ENCODE measurements at regions not wholly inside any gene's neighbourhood (a gene's known extent, or its start where the extent isn't known, plus 50 kb on each side); places are given as distances from the start of the nearest gene placed in this dataset.

DNA sequence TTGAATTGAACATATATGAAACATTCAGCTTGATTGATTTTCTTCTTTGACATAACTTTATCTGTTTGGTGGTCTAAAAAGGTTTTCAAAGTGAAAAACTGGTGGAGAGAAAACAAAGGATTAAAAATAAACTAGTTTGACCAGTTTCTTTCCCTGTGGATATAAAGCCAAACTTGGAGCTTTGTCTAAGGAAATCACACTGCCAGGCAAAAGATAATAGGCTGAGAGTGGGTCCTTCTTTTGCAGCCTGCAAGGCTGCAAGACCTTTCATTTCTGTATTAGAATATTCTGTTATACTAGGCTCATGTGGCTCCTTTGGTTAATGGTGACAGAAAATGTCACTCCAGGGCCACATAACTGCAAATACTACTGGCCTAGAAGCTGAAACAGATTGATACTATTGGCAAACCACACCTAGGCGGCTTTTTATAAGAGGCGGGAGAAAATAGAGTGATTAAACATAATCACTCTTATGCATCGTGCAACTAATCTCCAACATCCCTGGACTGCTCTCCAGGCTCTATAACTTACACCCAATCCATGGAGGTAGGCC is 129.1 kb upstream of the ZNF462 start:
- TF ChIP-seq, protein P1, sequence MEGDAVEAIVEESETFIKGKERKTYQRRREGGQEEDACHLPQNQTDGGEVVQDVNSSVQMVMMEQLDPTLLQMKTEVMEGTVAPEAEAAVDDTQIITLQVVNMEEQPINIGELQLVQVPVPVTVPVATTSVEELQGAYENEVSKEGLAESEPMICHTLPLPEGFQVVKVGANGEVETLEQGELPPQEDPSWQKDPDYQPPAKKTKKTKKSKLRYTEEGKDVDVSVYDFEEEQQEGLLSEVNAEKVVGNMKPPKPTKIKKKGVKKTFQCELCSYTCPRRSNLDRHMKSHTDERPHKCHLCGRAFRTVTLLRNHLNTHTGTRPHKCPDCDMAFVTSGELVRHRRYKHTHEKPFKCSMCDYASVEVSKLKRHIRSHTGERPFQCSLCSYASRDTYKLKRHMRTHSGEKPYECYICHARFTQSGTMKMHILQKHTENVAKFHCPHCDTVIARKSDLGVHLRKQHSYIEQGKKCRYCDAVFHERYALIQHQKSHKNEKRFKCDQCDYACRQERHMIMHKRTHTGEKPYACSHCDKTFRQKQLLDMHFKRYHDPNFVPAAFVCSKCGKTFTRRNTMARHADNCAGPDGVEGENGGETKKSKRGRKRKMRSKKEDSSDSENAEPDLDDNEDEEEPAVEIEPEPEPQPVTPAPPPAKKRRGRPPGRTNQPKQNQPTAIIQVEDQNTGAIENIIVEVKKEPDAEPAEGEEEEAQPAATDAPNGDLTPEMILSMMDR (IDR thresholded peaks at IDR 0.05), result no peak
- Histone ChIP-seq H3K9me3 (no peaks in the 10 kb centered on the region), H3K36me3 (ENCODE audit: low read depth) (no peaks in the 10 kb centered on the region), H3K4me3 (no peak overlapping the region), H3K4me1 (ENCODE audit: low read depth) (no peaks in the 10 kb centered on the region)
- intact Hi-C loops (cut with DNase I, micrococcal nuclease), result no loop called here
- ATAC-seq, result no peak
- no peak for DNase-seq

DNA sequence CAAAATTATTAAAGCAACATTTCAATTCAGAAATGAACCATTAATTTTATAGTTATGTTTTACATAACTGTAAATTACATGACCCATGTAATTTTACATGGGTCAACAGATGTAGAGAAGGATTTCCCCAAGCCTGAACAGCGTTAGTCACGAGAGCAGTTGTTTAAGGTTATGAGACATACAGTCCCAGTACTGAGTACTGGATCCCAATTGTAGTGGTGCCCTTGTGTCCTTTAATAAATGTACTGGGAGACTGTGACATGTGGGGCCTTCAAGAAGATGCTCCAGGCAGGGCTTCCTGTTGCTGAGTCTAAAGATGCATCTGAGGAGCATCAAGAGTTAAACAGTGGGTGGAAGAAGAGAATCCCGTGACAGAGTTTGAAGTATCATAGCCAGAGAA is 125.5 kb upstream of the ZNF462 start:
- Histone ChIP-seq H3K9me3 (no peaks in the 10 kb centered on the region), H3K4me3 (no peak overlapping the region), H3K4me1 (ENCODE audit: low read depth) (no peaks in the 10 kb centered on the region), H3K36me3 (ENCODE audit: low read depth) (no peaks in the 10 kb centered on the region)
- ATAC-seq, result no peak
- DNase-seq, result no peak
- intact Hi-C loops (cut with DNase I, micrococcal nuclease), result no loop called here
- TF ChIP-seq, protein P1 (IDR thresholded peaks at IDR 0.05), result no peak

DNA sequence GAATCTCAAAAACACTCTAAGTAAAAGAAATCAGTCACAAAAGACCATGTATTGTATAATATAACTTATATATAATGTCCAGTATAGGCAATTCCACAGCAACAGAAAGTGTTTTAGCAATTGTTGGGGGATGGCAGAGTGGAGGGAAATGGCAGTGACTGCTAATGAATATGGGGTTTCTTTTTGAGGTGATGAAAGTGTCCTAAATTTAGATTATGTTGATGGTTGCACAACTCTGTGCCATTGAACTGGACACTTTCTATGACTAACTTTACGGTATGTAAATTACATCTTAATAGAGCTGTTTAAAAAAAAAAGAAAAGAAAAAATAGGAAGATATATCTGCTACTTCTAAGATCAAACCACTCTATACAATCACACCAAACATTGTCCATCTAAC is 124.9 kb upstream of the ZNF462 start:
- H3K36me3 ChIP-seq (ENCODE audit: low read depth), result no peaks in the 10 kb centered on the region
- intact Hi-C loops (cut with DNase I, micrococcal nuclease), result no loop called here
- no peak overlapping the region for H3K4me3 ChIP-seq
- DNase-seq (no peak), ATAC-seq (no peak)
- H3K4me1 ChIP-seq (ENCODE audit: low read depth), result no peaks in the 10 kb centered on the region
- TF ChIP-seq, protein P1 (IDR thresholded peaks at IDR 0.05), result no peak
- no peaks in the 10 kb centered on the region for H3K9me3 ChIP-seq

DNA sequence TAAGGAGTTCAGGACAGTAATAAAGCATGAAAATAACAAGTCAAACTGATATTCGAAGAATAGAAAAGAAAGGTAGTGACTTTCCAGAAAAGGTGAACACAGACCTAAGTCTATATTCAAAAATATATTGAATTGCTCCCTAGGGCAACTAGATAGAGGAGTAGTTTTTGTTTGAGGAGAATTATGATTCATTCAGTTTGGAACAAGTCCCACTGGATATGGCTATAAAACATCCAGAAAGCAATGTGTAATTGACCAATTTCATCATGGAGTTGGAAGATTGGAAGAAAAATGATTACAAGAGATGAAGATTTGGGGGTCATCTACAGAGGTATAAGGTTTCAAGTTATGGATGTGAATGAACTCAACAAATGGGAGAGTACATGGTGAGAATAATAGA is 117.5 kb upstream of the ZNF462 start:
- no peak overlapping the region for H3K4me3 ChIP-seq
- DNase-seq (no peak), ATAC-seq (no peak)
- H3K36me3 ChIP-seq (ENCODE audit: low read depth), result no peaks in the 10 kb centered on the region
- intact Hi-C loops (cut with DNase I, micrococcal nuclease), result no loop called here
- TF ChIP-seq, protein P1 (IDR thresholded peaks at IDR 0.05), result no peak
- H3K9me3 ChIP-seq, result no peaks in the 10 kb centered on the region
- no peaks in the 10 kb centered on the region for H3K4me1 ChIP-seq (ENCODE audit: low read depth)

DNA sequence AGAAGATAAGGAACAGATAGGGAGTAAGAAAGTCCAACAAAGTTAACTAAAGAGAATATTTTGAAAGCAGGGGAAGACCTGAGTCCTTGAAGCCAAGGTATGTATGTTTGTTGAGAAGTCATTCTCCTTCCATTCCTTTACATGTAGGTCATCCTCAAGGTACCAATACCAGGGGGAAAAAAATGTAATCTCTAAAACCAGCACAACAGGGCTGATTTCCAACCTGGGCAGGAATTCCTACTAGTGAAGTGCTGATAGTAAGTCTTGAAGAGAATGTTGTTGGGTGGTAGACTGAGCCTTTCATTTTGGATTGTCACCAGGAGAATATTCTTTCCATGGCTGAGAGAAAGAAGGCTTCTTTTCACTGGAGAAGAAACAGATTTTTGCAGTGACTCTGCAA is 117.1 kb upstream of the ZNF462 start:
- TF ChIP-seq, protein P1 (IDR thresholded peaks at IDR 0.05), result no peak

DNA sequence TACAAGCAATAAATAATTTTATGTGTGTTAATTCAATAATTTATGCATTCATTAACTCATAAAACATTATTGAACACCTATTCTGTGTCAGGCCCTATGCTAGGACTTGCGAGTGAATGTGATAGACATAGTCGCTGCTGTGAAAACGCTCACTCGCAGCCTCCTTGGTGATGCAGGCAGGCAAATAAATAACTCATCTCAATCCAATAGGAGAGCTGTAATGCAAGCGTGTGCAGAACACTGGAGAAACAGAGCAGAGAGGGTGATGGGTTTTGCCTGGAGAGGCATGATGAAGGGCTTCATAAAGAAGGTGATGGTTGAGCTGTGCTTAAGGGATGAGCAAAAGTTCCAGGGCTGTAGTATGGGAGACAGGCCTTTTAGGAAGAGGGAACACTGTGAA is 111.3 kb upstream of the ZNF462 start:
- H3K9me3 ChIP-seq, result no peaks in the 10 kb centered on the region
- intact Hi-C loops (cut with DNase I, micrococcal nuclease), result no loop called here
- no peak overlapping the region for H3K4me3 ChIP-seq
- no peaks in the 10 kb centered on the region for H3K36me3 ChIP-seq (ENCODE audit: low read depth)
- ATAC-seq, result no peak
- H3K4me1 ChIP-seq (ENCODE audit: low read depth), result no peaks in the 10 kb centered on the region
- no peak for DNase-seq
- TF ChIP-seq, protein P1 (IDR thresholded peaks at IDR 0.05), result no peak

More for the DNA sequence above, 117.1 kb upstream of the ZNF462 start:
- H3K9me3 ChIP-seq, result no peaks in the 10 kb centered on the region
- intact Hi-C loops (cut with DNase I, micrococcal nuclease), result no loop called here
- H3K36me3 ChIP-seq (ENCODE audit: low read depth), result no peaks in the 10 kb centered on the region
- ATAC-seq (no peak), DNase-seq (no peak)
- no peaks in the 10 kb centered on the region for H3K4me1 ChIP-seq (ENCODE audit: low read depth)
- no peak overlapping the region for H3K4me3 ChIP-seq
